PC-9 (cell line): ENCODE measurements at regions not wholly inside any gene's neighbourhood (a gene's known extent, or its start where the extent isn't known, plus 50 kb on each side); places are given as distances from the start of the nearest gene placed in this dataset.

ENCODE experiments used
- BruUV-seq: library from RNA; stranded (reverse); fragments of 400-500 nt; replicated peaks from 2 replicates; lab custom pipeline; 2021; lab: Mats Ljungman, UMichigan
- CTCF ChIA-PET: fragments of 300-600 bp; sonication (Branson Sonifier 250); formaldehyde crosslinking; loops from one replicate; lab custom pipeline; 2022; ENCODE audit warnings: antibody characterized with exemption; lab: Charles Lee
- POLR2A ChIA-PET: fragments of 300-600 bp; sonication (Branson Sonifier 250); formaldehyde crosslinking; loops from one replicate; lab custom pipeline; 2022; ENCODE audit warnings: antibody characterized with exemption; ENCODE audit not compliant: unreplicated experiment; lab: Charles Lee
- DNase-seq, 2 experiments: peaks; one replicate each; pipeline versions ENCODE4 v3.0.0 to v3.0.0-alpha.2; 2015 to 2022; ENCODE audit warnings: mixed read lengths in 1 of 2
- H2AFZ ChIP-seq: fragments of 200-600 bp; sonication (generic); 2 replicates; pipeline ENCODE4 v1.8.1; 2017; ENCODE audit warnings: antibody characterized with exemption
- H3F3A ChIP-seq: fragments of 200-600 bp; sonication (generic); 2 replicates; pipeline ENCODE4 v1.8.1; 2017; ENCODE audit warnings: antibody characterized with exemption, mild to moderate bottlenecking, low read depth; ENCODE audit not compliant: insufficient read depth
- H3K27ac ChIP-seq: fragments of 200-600 bp; sonication (generic); 2 replicates; pipeline ENCODE4 v1.6.1; 2016; ENCODE audit warnings: mixed run types
- H3K27me3 ChIP-seq: fragments of 200-600 bp; sonication (generic); 2 replicates; pipeline ENCODE4 v1.6.1; 2016; ENCODE audit warnings: low read depth, mixed run types; ENCODE audit not compliant: insufficient read depth
- H3K36me3 ChIP-seq: fragments of 200-600 bp; sonication (generic); 2 replicates; pipeline ENCODE4 v1.6.1; 2016; ENCODE audit warnings: low read depth, mixed run types
- H3K4me1 ChIP-seq: fragments of 200-600 bp; sonication (generic); replicated peaks from 2 replicates; pipeline ENCODE4 v1.6.1; 2016; ENCODE audit warnings: mixed run types; ENCODE audit not compliant: insufficient read depth
- H3K4me2 ChIP-seq: fragments of 200-600 bp; sonication (generic); 2 replicates; pipeline ENCODE4 v1.6.1; 2017; ENCODE audit warnings: mixed run types
- H3K4me3 ChIP-seq: fragments of 200-600 bp; sonication (generic); 2 replicates; pipeline ENCODE4 v1.6.1; 2016; ENCODE audit warnings: mixed run types
- H3K79me2 ChIP-seq: fragments of 200-600 bp; sonication (generic); 2 replicates; pipeline ENCODE4 v1.6.1; 2017; ENCODE audit warnings: low read depth, mixed run types
- H3K9me2 ChIP-seq: fragments of 200-600 bp; sonication (generic); 2 replicates; pipeline ENCODE4 v1.8.1; 2017; ENCODE audit warnings: mild to moderate bottlenecking; ENCODE audit not compliant: insufficient read depth
- H3K9me3 ChIP-seq: fragments of 200-600 bp; sonication (generic); 2 replicates; pipeline ENCODE4 v1.8.1; 2016; ENCODE audit warnings: low read depth; ENCODE audit not compliant: insufficient read depth
- H4K20me1 ChIP-seq: fragments of 200-600 bp; sonication (generic); 2 replicates; pipeline ENCODE4 v1.8.1; 2017; ENCODE audit not compliant: insufficient read depth
- CTCF ChIP-seq: fragments of 200-600 bp; sonication (generic); conservative IDR thresholded peaks from 2 replicates; pipeline ENCODE4 v1.6.1; 2017; ENCODE audit warnings: mixed run types, antibody characterized with exemption, mild to moderate bottlenecking, moderate library complexity
- EZH2 ChIP-seq: fragments of 200-600 bp; sonication (generic); IDR thresholded peaks from 2 replicates; pipeline ENCODE4 v1.8.0; 2017; ENCODE audit warnings: antibody characterized with exemption, low read depth
- intact Hi-C: fragments of 100-400 bp; cut with micrococcal nuclease; formaldehyde crosslinking; loops from one replicate; pipeline ENCODE4 v1.10.0; 2022; ENCODE audit not compliant: unreplicated experiment

- no peak overlapping the region for H3K27ac ChIP-seq
Measured at GRCh38 chr5:92119110-92119509, 736.0 kb upstream of the ARRDC3 start.

GRCh38 chr5:92106808-92107207, 723.7 kb upstream of the ARRDC3 start:
- intact Hi-C loops = no loop called here
- DNase-seq = no peak
- Histone ChIP-seq H3K36me3 (no peaks in the 10 kb centered on the region), H3K9me2 (no peaks in the 10 kb centered on the region), H3K27me3 (no peaks in the 10 kb centered on the region), H4K20me1 (no peaks in the 10 kb centered on the region), H3K27ac (no peak overlapping the region), H3K4me1 (no peaks in the 10 kb centered on the region), H3K4me3 (no peak overlapping the region), H3F3A (no peaks in the 10 kb centered on the region), H3K4me2 (no peak overlapping the region), H3K9me3 (no peaks in the 10 kb centered on the region), H2AFZ (no peak overlapping the region), H3K79me2 (no peaks in the 10 kb centered on the region)
- TF ChIP-seq EZH2 (no peak), CTCF (no peak)
- BruUV-seq = no TSS peak
- ChIA-PET POLR2A (no interaction called here), CTCF (no interaction called here)

More at GRCh38 chr5:92119110-92119509, 736.0 kb upstream of the ARRDC3 start:
- H3K9me3 ChIP-seq = no peaks in the 10 kb centered on the region
- H3K4me1 ChIP-seq = no peaks in the 10 kb centered on the region
- no TSS peak for BruUV-seq
- no peaks in the 10 kb centered on the region for H3K27me3 ChIP-seq
- DNase-seq = no peak
- H3F3A ChIP-seq = no peaks in the 10 kb centered on the region
- TF ChIP-seq EZH2 (no peak), CTCF (no peak)
- no peak overlapping the region for H2AFZ ChIP-seq
- CTCF ChIA-PET = no interaction called here
- no peaks in the 10 kb centered on the region for H4K20me1 ChIP-seq
- POLR2A ChIA-PET = no interaction called here
- intact Hi-C loops = no loop called here
- H3K4me3 ChIP-seq = no peak overlapping the region
- H3K4me2 ChIP-seq = no peak overlapping the region
- no peaks in the 10 kb centered on the region for H3K36me3 ChIP-seq
- no peaks in the 10 kb centered on the region for H3K79me2 ChIP-seq
- no peaks in the 10 kb centered on the region; the same call in 1 of the 2 replicates for H3K9me2 ChIP-seq

GRCh38 chr5:92104126-92104525, 721.0 kb upstream of the ARRDC3 start:
- Histone ChIP-seq H4K20me1 (no peaks in the 10 kb centered on the region), H2AFZ (no peak overlapping the region), H3K36me3 (no peaks in the 10 kb centered on the region), H3K27ac (no peak overlapping the region), H3K4me3 (no peak overlapping the region), H3K79me2 (no peaks in the 10 kb centered on the region), H3K9me3 (no peaks in the 10 kb centered on the region), H3K27me3 (no peaks in the 10 kb centered on the region), H3K4me1 (no peaks in the 10 kb centered on the region), H3K4me2 (no peak overlapping the region), H3F3A (no peaks in the 10 kb centered on the region), H3K9me2 (no peaks in the 10 kb centered on the region)
- no peak for DNase-seq
- intact Hi-C loops = no loop called here
- TF ChIP-seq EZH2 (no peak), CTCF (no peak)
- POLR2A ChIA-PET = no interaction called here
- CTCF ChIA-PET = no interaction called here
- BruUV-seq = no TSS peak
